WTC11 (cell line): ENCODE measurements at regions not wholly inside any gene's neighbourhood (a gene's known extent, or its start where the extent isn't known, plus 50 kb on each side); places are given as distances from the start of the nearest gene placed in this dataset.

Experiments used
- ATAC-seq: fragments of 200-7000 bp; cut with Tn5 transposase; 2 replicates; pipeline ENCODE4 v1.10.0; 2021; ENCODE audit warnings: mild to moderate bottlenecking, moderate library complexity
- CTCF ChIA-PET: fragments of 300-600 bp; sonication (Branson Sonifier 250); formaldehyde crosslinking; loops from one replicate; lab custom pipeline; 2021; ENCODE audit warnings: antibody characterized with exemption; lab: Charles Lee
- POLR2A ChIA-PET: fragments of 350-600 bp; sonication (Branson Sonifier 250); formaldehyde crosslinking; loops from one replicate; lab custom pipeline; 2021; ENCODE audit warnings: antibody characterized with exemption; lab: Charles Lee
- DNase-seq: peaks from one replicate; pipeline ENCODE4 v3.0.0; 2021; ENCODE audit warnings: low spot score
- H3K27ac Mint-ChIP-seq: 2 replicates; pipeline ENCODE4 v1.8.0; 2021; ENCODE audit warnings: mixed read lengths
- H3K27me3 Mint-ChIP-seq: 2 replicates; pipeline ENCODE4 v1.8.0; 2021; ENCODE audit warnings: low read depth, mild to moderate bottlenecking, moderate library complexity, mixed read lengths
- H3K36me3 Mint-ChIP-seq: 2 replicates; pipeline ENCODE4 v1.8.0; 2021; ENCODE audit warnings: mixed read lengths
- H3K4me1 Mint-ChIP-seq: 2 replicates; pipeline ENCODE4 v1.8.0; 2022; ENCODE audit warnings: mixed read lengths
- H3K4me3 Mint-ChIP-seq: 2 replicates; pipeline ENCODE4 v1.8.0; 2021; ENCODE audit warnings: mild to moderate bottlenecking, moderate library complexity, mixed read lengths
- H3K9me3 Mint-ChIP-seq: 2 replicates; pipeline ENCODE4 v1.8.0; 2021; ENCODE audit warnings: mixed read lengths
- ARID4B ChIP-seq: sonication (generic); formaldehyde crosslinking; IDR thresholded peaks from 2 replicates; pipeline ENCODE4 v1.8.0; 2023; ENCODE audit warnings: missing genetic modification reagents, mild to moderate bottlenecking, borderline replicate concordance
- CDX4 ChIP-seq: fragments of 250-450 bp; sonication (Bioruptor Pico); IDR thresholded peaks from 2 replicates; pipeline ENCODE4 v1.9.0; 2021; ENCODE audit warnings: moderate library complexity, mild to moderate bottlenecking, inconsistent platforms, borderline replicate concordance
- EMX1 ChIP-seq: fragments of 250-450 bp; sonication (Bioruptor Pico); IDR thresholded peaks from 2 replicates; pipeline ENCODE4 v1.8.0; 2021; ENCODE audit warnings: mild to moderate bottlenecking
- ERG ChIP-seq: fragments of 250-450 bp; sonication (Bioruptor Pico); IDR thresholded peaks from 2 replicates; pipeline ENCODE4 v1.8.0; 2021; ENCODE audit warnings: mild to moderate bottlenecking
- ETV6 ChIP-seq: sonication (generic); formaldehyde crosslinking; IDR thresholded peaks from 2 replicates; pipeline ENCODE4 v1.8.1; 2022; ENCODE audit warnings: mild to moderate bottlenecking, missing genetic modification reagents
- FOXJ3 ChIP-seq: sonication (generic); formaldehyde crosslinking; IDR thresholded peaks from 2 replicates; pipeline ENCODE4 v1.9.0; 2021; ENCODE audit warnings: missing genetic modification reagents, mild to moderate bottlenecking, borderline replicate concordance
- FOXP4 ChIP-seq: sonication (generic); formaldehyde crosslinking; IDR thresholded peaks from 2 replicates; pipeline ENCODE4 v1.8.0; 2022; ENCODE audit warnings: mild to moderate bottlenecking, missing genetic modification reagents
- HMGA2 ChIP-seq: fragments of 250-450 bp; sonication (Bioruptor Pico); IDR thresholded peaks from 2 replicates; pipeline ENCODE4 v1.4.0; 2021; ENCODE audit warnings: mild to moderate bottlenecking, moderate library complexity
- IRF1 ChIP-seq: sonication (generic); formaldehyde crosslinking; IDR thresholded peaks from 2 replicates; pipeline ENCODE4 v1.8.0; 2023; ENCODE audit warnings: missing genetic modification reagents
- KAT7 ChIP-seq: sonication (generic); formaldehyde crosslinking; IDR thresholded peaks from 2 replicates; pipeline ENCODE4 v1.8.1; 2023; ENCODE audit warnings: missing genetic modification reagents, mild to moderate bottlenecking, borderline replicate concordance
- NFYB ChIP-seq: sonication (generic); formaldehyde crosslinking; conservative IDR thresholded peaks from 2 replicates; pipeline ENCODE4 v1.8.0; 2022; ENCODE audit warnings: low read depth, missing genetic modification reagents
- NR3C1 ChIP-seq: sonication (generic); formaldehyde crosslinking; conservative IDR thresholded peaks from 2 replicates; pipeline ENCODE4 v1.8.1; 2023; ENCODE audit warnings: low read depth, mild to moderate bottlenecking, missing genetic modification reagents
- OVOL2 ChIP-seq: fragments of 250-450 bp; sonication (Bioruptor Pico); IDR thresholded peaks from 2 replicates; pipeline ENCODE4 v1.9.0; 2021; ENCODE audit warnings: mild to moderate bottlenecking, borderline replicate concordance
- PRRX2 ChIP-seq: fragments of 250-450 bp; sonication (Bioruptor Pico); IDR thresholded peaks from 2 replicates; pipeline ENCODE4 v1.8.0; 2021; ENCODE audit warnings: mild to moderate bottlenecking
- TCF7 ChIP-seq: sonication (generic); formaldehyde crosslinking; IDR thresholded peaks from 2 replicates; pipeline ENCODE4 v1.8.0; 2022; ENCODE audit warnings: mild to moderate bottlenecking, low read depth, missing genetic modification reagents, moderate library complexity
- TEAD4 ChIP-seq: sonication (generic); formaldehyde crosslinking; IDR thresholded peaks from 2 replicates; pipeline ENCODE4 v1.8.0; 2022; ENCODE audit warnings: mild to moderate bottlenecking, missing genetic modification reagents
- TP53 ChIP-seq: sonication (generic); formaldehyde crosslinking; IDR thresholded peaks from 2 replicates; pipeline ENCODE4 v1.8.1; 2023; ENCODE audit warnings: mild to moderate bottlenecking, missing genetic modification reagents
- USF1 ChIP-seq: sonication (generic); formaldehyde crosslinking; IDR thresholded peaks from 2 replicates; pipeline ENCODE4 v1.8.0; 2022; ENCODE audit warnings: mild to moderate bottlenecking, missing genetic modification reagents
- ZBTB43 ChIP-seq: sonication (generic); formaldehyde crosslinking; IDR thresholded peaks from 2 replicates; pipeline ENCODE4 v1.8.1; 2023; ENCODE audit warnings: mild to moderate bottlenecking, missing genetic modification reagents
- ZNF219 ChIP-seq: sonication (generic); formaldehyde crosslinking; IDR thresholded peaks from 2 replicates; pipeline ENCODE4 v1.8.0; 2023; ENCODE audit warnings: missing genetic modification reagents, mild to moderate bottlenecking, borderline replicate concordance
- ZNF263 ChIP-seq: sonication (generic); formaldehyde crosslinking; IDR thresholded peaks from 2 replicates; pipeline ENCODE4 v1.8.1; 2022; ENCODE audit warnings: low read depth, mild to moderate bottlenecking, moderate library complexity, missing genetic modification reagents
- ZNF512 ChIP-seq: sonication (generic); formaldehyde crosslinking; IDR thresholded peaks from 2 replicates; pipeline ENCODE4 v1.8.1; 2022; ENCODE audit warnings: missing genetic modification reagents, borderline replicate concordance
- ZNF671 ChIP-seq: fragments of 250-450 bp; sonication (Bioruptor Pico); IDR thresholded peaks from 2 replicates; pipeline ENCODE4 v1.8.0; 2021; ENCODE audit warnings: mild to moderate bottlenecking

GRCh38 chr13:36763126-36763722 lies 55.8 kb upstream of the RFXAP start:
- TF ChIP-seq EMX1 (CRISPR knock-in tag) = no peak
- no peak for TF ChIP-seq ZNF512 (CRISPR knock-in tag)
- no peak for TF ChIP-seq TCF7 (CRISPR knock-in tag)
- no peak for TF ChIP-seq PRRX2 (CRISPR knock-in tag)
- no peak for TF ChIP-seq FOXP4
- TF ChIP-seq ZBTB43 (CRISPR knock-in tag) = no peak
- TF ChIP-seq CDX4 = no peak
- no peak for TF ChIP-seq TEAD4 (CRISPR knock-in tag)
- no peak for TF ChIP-seq OVOL2
- TF ChIP-seq NR3C1 (CRISPR knock-in tag) = no peak
- TF ChIP-seq ERG (CRISPR knock-in tag) = no peak
- TF ChIP-seq KAT7 (CRISPR knock-in tag) = no peak
- TF ChIP-seq ZNF671 = no peak
- no peak for TF ChIP-seq ZNF263 (CRISPR knock-in tag)
- no peak for TF ChIP-seq IRF1 (CRISPR knock-in tag)
- no peak for TF ChIP-seq ZNF219 (CRISPR knock-in tag)
- peaks cover 49% of the 10 kb centered on the region for H3K4me1 Mint-ChIP-seq
- H3K27me3 Mint-ChIP-seq = peaks cover 2% of the 10 kb centered on the region; the same call in 1 of the 2 replicates
- DNase-seq (no peak), ATAC-seq (no peak)
- H3K4me3 Mint-ChIP-seq = no peak overlapping the region
- H3K9me3 Mint-ChIP-seq = peaks cover 26% of the 10 kb centered on the region
- ChIA-PET POLR2A (interaction anchor here (0.5 kb wide), 1 partner anchor 534 kb away, joined by 3 read pairs; no protein-coding TSS in a partner anchor), CTCF (interaction anchor here (0.8 kb wide), 1 partner anchor 27 kb away, joined by 3 read pairs; no protein-coding TSS in a partner anchor)
- H3K27ac Mint-ChIP-seq = peak overlapping the region; percentile 99
- peaks cover 22% of the 10 kb centered on the region for H3K36me3 Mint-ChIP-seq

- H3K27ac Mint-ChIP-seq = no peak overlapping the region
- H3K4me3 Mint-ChIP-seq = no peak overlapping the region
- TF ChIP-seq ETV6 (CRISPR knock-in tag) (no peak), HMGA2 (CRISPR knock-in tag) (no peak), USF1 (CRISPR knock-in tag) (no peak), NFYB (CRISPR knock-in tag) (no peak), FOXJ3 (CRISPR knock-in tag) (no peak), KAT7 (CRISPR knock-in tag) (no peak), ARID4B (CRISPR knock-in tag) (no peak), TP53 (no peak)
- ATAC-seq (no peak), DNase-seq (no peak)
- CTCF ChIA-PET = interaction anchor here (1.0 kb wide), 1 partner anchor 311 kb away, joined by 4 read pairs; no protein-coding TSS in a partner anchor
- peaks cover 22% of the 10 kb centered on the region for H3K36me3 Mint-ChIP-seq
- POLR2A ChIA-PET = no interaction called here
- H3K9me3 Mint-ChIP-seq = peaks cover 29% of the 10 kb centered on the region
- H3K27me3 Mint-ChIP-seq = peaks cover 2% of the 10 kb centered on the region; the same call in 1 of the 2 replicates
- H3K4me1 Mint-ChIP-seq = peaks cover 44% of the 10 kb centered on the region
Measured at GRCh38 chr13:36764536-36764935, 54.5 kb upstream of the RFXAP start.
